GM21717 (cell line): ENCODE measurements at regions not wholly inside any gene's neighbourhood (a gene's known extent, or its start where the extent isn't known, plus 50 kb on each side); places are given as distances from the start of the nearest gene placed in this dataset.

ENCODE experiments used
- ATAC-seq: cut with Tn5 transposase; IDR thresholded peaks from one replicate; pipeline ENCODE4 v1.9.1; 2021; ENCODE audit warnings: mild to moderate bottlenecking, moderate library complexity; ENCODE audit not compliant: unreplicated experiment

- no peak for ATAC-seq
These were observed 194.7 kb upstream of the CIBAR2 start for GRCh38 chr16:85306793-85307551.

- no peak for ATAC-seq
These were observed 195.5 kb upstream of the CIBAR2 start for GRCh38 chr16:85307552-85308364.

GRCh38 chr16:85308611-85309540 lies 196.6 kb upstream of the CIBAR2 start:
- no peak for ATAC-seq

GRCh38 chr16:85309656-85310587 lies 197.7 kb upstream of the CIBAR2 start:
- no peak for ATAC-seq

- ATAC-seq, result no peak
These were observed 198.8 kb upstream of the CIBAR2 start for GRCh38 chr16:85310868-85311585.

- ATAC-seq, result no peak
These were observed 199.5 kb upstream of the CIBAR2 start for GRCh38 chr16:85311741-85312140.

GRCh38 chr16:85312174-85312573 lies 199.9 kb upstream of the CIBAR2 start:
- ATAC-seq, result no peak

GRCh38 chr16:85312642-85313525 lies 200.6 kb upstream of the CIBAR2 start:
- ATAC-seq, result no peak

GRCh38 chr16:85313526-85314301 lies 201.4 kb upstream of the CIBAR2 start:
- no peak for ATAC-seq

GRCh38 chr16:85314512-85314971 lies 202.3 kb upstream of the CIBAR2 start:
- ATAC-seq, result no peak

GRCh38 chr16:85315866-85316265 lies 203.6 kb upstream of the CIBAR2 start:
- no peak for ATAC-seq

- ATAC-seq, result no peak
These were observed 204.1 kb upstream of the CIBAR2 start for GRCh38 chr16:85316321-85316919.

GRCh38 chr16:85316944-85317343 lies 204.7 kb upstream of the CIBAR2 start:
- ATAC-seq, result no peak

GRCh38 chr16:85317704-85318103 lies 205.4 kb upstream of the CIBAR2 start:
- no peak for ATAC-seq

- no peak for ATAC-seq
These were observed 207.1 kb upstream of the CIBAR2 start for GRCh38 chr16:85319208-85319983.

GRCh38 chr16:85319984-85320440 lies 207.7 kb upstream of the CIBAR2 start:
- ATAC-seq, result no peak
